SK-N-MC (cell line): ENCODE measurements at regions not wholly inside any gene's neighbourhood (a gene's known extent, or its start where the extent isn't known, plus 50 kb on each side); places are given as distances from the start of the nearest gene placed in this dataset.

Experiments
- EZH2 ChIP-seq: fragments of 200-600 bp; sonication (generic); IDR thresholded peaks from one replicate; pipeline ENCODE4 v1.6.1; 2017; ENCODE audit warnings: antibody characterized with exemption
- FOXP2 ChIP-seq: optimal IDR thresholded peaks from 2 replicates; pipeline ENCODE3; 2011; ENCODE audit warnings: mild to moderate bottlenecking, moderate library complexity; ENCODE audit not compliant: insufficient read depth; ENCODE audit errors: extremely low read length, control extremely low read depth

- TF ChIP-seq EZH2 (no peak), FOXP2 (no peak)
These were observed 1731.0 kb downstream of the GRIK2 start for GRCh38 chr6:103124471-103124870.
